DMS114 treated with DMSO at 0.1 percent for 48 hours (cell line): ENCODE measurements at regions not wholly inside any gene's neighbourhood (a gene's known extent, or its start where the extent isn't known, plus 50 kb on each side); places are given as distances from the start of the nearest gene placed in this dataset.
"Not testable (repeated sequence)": the region's sequence is repeated elsewhere in the genome, so short reads cannot be mapped to it uniquely, and the experiment has no call there.

ENCODE experiments used
- DNase-seq: peaks from one replicate; lab custom pipeline; 2025; ENCODE audit not compliant: unreplicated experiment; lab: John Stamatoyannopoulos, UW

DNA sequence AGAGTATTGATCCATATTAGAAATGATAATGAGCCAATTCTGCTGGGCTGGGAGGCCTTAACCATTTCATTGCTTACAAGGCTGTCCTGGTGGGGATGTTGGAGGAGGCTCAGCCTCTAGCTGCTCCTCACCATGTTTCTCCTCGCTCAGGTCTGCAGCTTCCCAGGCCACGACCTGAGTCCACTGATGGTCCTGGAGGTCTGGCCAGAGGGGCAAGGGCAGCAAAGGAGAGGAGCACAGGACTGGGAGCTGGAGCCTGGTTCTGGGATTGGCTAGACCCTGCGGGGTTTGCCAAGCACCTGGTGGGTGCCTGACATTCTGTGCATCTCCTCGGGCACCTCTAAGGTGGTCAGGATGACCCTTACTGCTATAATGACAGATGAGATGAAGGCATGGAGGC, 92.6 kb downstream of the KIF26A start:
- no peak for DNase-seq

DNA sequence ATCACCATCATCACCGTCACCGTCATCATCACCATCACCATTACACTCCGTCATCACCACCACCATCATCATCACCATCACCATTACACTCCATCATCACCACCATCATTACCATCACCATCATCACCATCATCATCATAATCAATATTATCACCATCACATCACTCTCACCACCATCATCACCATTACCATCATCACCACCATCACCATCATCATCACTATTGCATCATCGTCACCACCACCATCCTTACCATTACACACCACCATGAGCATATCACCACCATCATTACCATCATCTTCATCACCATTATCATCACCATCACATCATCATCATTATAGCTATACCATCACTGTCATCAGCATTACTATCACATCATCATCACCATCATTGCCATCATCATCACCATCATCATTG, 93.7 kb downstream of the KIF26A start:
- DNase-seq: no peak

DNA sequence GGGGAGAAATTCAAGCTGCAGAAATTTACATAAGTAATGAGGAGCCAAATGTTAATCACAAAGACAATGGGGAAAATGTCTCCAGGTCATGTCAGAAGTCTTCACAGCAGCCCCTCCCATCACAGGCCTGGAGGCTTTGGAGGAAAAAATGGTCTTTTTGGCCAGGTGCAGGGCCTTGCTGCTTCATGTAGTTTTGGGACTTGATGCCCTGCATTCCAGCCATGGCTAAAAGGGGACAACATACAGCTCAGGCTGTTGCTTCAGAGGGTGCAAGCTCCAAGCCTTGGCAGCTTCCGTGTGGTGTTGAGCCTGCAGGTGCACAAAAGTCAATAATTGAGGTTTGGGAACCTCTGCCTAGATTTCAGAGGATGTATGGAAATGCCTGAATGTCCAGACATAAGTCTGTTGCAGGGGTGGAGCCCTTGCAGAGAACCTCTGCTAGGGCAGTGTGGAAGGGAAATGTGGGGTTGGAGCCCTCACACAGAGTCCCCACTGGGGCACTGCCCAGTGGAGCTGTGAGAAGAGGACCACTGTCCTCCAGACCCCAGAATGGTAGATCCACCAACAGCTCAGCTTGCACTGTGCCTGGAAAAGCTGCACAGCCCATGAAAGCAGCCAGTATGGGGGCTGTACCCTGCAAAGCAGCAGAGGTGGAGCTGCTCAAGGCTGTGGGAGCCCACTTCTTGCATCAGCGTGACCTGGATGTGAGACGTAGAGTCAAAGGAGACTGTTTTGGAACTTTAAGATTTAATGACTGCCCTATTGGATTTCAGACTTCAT, 95.8 kb downstream of the KIF26A start:
- not testable (repeated sequence) for DNase-seq

DNA sequence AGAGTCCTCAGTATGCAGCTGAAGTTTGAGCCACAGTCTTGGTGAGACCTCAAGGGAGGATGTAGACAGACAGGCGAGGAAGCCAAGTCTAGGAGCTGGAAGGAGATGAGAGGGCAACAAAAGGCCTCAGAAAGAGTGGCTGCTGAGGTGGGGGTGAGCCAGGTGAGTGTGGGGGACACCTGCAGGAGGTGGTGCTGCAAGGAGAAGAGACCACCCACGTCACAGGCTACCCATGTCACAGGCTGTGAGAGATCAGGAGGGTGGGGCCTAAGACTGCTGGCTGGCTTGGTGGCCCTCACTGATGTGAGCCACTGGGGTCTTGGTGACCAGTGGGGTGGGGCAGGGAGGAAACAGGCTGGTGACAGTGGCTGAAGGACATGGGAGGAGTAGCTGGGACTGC, 97.3 kb downstream of the KIF26A start:
- DNase-seq: no peak

DNA sequence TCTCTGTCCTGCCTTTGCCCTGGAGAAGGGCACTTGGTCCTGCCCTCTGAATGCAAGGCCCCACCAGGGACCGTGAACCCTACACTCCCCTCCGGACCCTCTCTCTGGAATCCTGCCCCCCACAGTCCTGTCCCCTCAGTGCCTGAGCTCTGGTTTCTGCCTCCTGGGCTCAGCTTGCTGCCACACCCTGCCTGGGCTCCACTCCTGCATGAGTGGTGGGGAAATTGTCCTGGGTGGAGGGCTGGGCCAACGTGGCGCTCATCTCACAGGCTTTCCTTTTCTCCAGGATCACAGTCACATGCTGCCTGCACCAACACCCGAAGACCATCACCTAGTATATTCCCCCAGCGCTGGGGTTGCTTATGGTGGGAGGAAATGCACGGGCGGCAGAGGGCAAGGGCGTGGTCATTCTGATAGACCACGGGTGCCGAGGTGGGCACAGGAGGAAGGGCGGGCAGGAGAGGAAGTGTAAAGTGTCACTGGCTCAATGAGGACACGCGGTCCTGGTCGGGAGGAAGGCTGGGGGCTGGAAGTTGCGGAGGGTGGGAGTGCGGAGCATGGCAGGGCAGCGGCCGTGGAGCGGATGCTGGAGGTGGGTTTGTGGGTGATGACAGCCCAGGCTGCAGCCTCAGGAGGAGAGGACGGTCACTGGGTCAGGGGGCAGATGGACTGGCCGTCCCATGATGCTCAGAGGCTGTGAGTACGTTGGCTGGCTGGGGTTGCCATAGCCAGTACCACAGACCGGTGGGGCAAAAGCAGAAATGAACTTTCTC, 99.5 kb downstream of the KIF26A start:
- DNase-seq: no peak

DNA sequence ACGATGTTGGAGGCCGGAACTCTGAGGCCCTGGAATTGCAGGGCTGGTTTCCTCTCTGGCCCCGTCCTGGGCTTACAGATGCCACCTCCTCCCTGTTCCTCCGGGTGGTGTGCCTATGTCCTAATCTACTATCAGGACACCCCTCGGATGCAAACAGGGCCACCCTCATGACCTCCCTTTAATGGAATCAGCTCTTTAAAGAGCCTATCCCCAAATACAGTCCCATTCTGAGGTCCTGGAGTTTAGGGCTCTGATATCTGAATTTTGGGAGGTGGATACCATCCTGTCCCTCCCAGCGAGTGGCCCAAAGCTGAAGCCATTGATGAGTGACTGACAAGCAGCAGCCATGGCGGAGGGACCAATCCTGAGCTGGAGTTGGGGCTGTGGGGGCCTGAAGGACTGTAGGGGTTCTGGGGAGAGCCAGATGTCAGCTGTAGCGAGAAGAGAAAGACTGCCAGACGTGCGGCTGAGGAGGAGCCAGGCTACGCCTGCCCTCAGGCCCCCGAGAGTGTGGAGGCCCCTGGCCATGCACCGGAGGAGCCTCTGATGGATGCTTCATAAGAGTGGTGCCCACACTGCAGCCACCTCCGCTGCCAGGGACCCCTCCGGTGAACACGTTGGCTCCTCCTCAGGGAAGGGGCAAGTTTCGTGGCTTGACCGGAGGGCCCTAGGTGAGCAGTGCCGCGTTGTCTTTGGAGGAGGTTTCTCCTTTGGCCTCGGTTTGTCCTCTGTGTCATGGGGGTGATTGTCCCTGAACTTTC, 100.2 kb downstream of the KIF26A start:
- no peak for DNase-seq

DNA sequence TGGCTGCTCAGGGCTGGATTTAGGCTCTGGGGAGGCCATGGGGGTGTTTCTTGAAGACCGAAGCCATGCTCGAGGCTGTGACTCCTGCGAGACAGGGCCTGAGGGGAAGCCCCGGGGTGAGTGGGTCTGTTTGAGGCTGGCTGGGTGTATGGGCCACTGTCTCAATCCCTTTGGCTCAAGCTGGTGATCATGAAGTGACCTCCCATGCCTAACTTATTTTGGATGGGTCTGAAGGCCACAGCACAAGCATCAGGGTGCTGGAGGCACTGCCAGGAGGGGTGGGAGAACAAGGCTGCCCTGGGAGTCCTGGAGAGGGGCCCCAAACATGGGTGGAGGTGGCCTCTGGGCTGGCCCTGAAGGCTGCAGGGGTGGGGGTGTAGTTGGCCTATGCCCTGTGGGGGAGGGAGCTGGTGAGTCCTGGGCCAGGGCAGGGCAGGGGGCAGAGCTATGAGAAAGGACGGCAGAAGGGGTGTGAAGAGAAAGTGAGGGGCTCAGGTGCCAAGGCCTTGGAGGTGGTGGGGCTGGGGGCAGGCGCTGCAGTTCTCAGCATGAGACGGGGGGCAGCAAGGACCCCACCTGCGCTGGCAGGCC, 100.9 kb downstream of the KIF26A start:
- no peak for DNase-seq

DNA sequence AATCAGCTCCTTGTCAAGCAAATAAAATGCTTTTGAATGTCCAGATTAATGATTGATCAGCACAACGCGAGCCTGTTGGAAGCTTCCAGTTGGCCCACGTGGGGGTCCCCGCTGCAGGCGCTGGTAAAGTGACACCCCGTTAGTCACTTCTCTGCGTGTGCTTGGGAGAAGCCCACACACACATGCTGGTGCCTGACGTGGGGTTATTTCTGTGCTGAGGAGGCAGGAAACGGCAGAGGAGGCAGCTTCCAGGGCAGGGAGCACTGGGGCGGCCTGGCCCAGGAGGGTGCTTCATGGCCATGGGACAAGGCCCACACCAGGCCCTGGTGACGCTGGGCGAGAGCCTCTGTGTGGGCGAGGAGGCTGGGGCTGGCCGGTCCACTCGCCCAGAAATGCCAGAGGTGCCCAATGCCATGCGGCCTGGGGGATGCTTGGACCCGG, 101.5 kb downstream of the KIF26A start:
- DNase-seq: no peak

DNA sequence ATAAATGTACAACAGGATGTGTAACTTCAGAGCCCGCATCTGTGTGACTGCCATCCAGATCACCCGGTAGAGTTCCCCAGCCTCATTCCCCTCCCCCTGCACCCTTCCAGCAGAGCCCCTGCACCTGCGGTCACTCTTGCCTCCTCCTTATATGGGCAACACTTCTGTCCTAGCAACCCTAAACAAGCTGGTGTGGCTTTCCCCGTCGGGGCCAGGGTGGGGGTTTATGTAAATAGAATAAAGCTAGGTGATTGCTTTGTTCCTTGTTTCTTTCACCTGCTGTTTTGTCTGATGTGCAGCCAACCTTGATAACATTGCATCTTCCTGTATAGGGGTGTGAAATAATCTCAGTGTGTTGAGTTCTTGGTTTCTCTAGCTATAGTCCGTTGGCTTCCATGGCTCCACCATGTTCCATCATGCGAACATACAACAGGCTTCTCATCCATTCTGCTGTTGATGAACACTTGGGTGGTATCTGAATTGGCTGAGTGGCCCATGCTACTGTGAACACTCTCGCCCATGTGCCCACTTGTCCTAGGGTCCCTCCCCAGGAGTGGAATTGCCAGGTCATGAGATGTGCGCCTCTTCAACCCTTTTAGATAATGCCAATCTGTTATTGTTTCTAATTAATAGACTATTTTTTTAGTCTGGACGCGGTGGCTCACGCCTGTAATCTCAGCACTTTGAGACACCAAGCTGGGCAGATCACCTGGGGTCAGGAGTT, 102.2 kb downstream of the KIF26A start:
- no peak for DNase-seq

DNA sequence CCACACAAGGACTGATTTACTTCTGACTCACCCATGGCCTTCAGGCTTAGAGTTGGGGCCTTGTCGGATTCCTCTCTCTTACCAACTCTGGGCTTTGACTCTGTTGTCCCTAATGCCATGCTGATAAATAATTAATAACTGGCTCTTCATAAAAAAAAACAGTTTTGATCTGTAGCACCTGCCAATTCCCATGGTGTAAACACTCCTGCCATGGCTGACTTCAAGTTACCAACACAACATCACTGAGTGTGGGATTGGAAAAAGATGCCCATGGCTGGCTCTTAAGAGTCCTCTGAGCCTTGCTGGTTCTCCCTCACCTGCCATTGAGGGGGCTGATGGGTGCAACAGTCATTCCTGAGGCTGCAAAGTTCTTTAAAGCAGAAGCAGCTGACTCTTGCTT, 104.8 kb downstream of the KIF26A start:
- no peak for DNase-seq

DNA sequence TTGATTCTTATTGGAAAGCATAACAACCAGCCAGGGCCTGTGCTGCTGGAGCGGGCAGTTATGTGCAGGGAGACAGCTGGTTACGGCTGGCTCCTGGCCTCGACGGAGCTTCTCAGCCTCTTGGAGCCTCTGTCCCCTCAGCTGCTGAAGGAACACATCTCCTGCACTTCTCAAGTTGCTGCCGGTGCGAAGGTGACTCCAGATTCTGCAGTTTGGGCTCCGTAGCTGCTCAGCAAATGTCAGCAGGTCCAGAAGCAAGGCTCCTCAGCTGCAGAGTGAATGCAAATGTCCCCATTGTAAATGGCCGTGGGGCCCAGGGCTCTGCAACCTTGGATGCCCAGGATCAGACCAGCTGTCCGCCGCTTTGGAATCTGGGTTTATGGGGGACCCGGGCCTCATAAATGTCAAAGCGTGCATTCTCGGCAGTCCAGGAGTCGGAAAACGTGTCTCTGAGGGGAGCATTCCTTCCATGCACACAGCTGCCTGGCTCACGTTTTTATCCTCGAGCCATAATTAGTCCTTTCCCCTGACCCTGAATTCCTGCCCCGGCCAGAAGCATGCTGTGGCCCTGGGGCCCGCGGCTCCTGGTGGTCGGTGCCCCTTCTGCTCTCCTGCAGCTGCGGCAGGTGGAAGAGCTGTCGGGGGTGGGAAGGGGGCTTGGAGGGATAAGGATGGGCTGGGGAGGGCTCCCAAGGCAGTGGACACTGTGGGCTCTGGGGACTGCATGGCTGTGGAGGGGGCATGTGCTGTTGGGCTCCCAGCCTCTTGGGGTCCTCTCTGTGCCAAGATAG, 106.0 kb downstream of the KIF26A start:
- DNase-seq: no peak

DNA sequence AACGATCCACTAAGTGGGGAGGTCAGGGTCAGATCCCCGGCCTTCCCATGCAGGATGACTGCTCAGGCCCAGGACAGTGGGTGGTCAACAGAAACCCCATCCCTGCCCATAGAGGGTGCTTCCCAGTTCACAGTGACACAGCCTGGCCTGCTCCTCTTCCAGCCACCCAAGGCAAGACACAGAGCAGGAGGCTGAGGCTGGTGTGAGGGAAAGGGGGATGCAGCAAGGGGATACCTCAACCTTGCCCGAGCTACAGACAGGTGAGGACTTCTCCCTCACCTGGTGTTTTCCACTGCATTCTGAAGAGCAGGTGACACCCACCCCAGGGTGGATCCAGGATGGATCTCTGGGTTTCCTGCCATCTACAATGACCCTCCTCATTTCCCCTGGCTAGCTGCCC, 106.7 kb downstream of the KIF26A start:
- no peak for DNase-seq

DNA sequence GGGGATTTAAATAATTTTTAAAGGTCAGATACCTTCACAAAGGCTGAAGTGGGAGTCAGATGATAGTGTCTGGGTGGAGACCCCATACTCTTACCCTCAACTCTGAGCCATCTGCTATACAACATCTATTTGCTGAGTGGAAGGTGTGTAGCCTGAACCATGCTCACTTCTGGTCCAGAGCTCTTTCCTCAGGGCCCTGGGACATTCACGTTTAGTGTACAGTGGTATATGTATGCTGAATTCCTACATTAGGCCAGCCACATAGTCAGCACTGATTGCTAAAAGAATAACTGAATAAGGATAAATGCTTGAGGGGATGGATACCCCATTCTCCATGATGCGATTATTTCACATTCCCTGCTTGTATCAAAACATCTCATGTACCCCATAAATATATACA, 107.3 kb downstream of the KIF26A start:
- no peak for DNase-seq

DNA sequence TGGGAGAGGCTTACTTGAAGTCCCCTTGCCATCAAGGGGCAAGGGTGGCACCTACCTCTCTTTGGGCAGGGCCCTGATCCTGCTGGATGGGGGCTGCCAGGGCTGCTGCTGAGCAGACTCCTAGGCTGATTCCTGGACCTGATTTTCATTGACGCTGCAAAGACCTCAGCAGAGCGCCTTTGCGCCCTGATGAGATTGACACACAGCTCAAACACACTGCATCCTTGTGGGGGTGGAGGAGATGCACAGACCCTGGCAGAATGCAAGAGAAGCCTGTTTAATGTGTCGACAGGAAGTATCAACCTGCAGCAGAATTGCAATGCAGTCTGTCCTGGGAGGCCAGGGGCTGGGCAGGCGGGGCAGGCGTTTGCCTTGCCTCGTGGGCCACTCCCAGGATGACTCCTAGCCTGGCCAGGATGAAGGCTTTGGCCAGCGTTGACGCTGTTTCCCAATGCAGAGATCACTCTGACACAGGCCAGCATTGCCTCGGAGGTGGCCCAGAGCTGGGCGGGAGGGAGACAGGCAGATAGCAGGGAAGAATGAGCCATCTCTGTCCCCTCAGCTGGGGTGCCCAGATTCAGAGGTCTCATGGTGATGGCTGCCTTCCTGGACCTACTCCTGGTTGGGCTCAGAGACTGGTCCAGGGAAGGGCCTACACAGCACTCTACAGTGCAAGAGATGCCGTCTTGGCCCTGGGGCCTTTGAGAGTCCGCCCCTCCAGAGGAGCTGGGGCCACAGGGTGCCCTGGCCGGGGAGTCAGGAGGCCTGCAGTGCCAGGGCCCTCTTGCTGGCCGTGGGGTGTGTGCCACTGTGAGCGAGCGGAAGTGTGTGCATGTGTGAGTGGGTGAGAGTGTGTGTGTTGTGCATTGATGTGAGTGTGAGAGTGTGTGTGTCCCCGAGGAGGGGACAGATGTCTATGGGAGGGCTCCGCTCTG, 108.3 kb downstream of the KIF26A start:
- no peak for DNase-seq

DNA sequence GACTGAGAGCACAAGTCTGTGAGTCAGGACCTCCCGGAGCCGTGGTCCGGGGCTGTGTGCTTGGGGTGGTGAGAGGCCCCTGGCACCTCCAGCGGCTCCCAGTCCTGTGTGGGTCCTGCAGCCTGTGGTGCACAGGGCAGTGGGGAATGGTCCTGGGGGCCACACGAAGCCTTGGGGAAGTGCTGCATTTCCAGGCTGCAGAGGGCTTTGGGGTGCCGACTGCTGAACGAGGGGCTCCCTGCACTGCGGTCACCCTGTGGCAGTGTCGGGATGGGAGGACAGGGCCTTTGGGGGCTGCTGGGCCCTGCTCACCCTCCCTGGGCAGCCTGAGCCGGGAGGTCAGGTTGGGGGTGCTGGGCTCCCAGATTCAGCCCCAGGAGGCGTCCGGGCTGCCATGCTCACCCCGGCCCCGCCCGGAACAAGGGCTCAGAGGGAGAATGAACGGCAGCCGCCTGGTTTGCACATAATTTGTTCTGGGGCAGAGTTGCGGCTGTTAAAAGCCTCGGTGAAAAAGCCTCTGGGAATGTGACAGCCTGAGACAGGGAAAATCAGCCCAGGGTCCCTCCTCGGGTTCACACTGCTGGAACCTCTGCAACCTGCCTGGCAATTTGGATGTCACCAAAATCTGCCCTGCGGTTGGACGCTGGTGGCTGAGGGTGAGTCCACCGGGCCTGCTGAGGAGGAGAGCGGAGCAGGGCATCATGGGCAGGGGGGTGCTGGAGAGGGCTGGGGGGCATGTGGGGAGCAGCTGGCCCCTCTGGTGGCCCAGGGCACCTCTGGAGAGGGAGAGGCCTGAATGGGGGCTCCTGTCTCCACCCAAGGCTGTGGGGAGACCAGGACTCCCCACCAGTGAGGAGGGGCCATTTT, 109.2 kb downstream of the KIF26A start:
- no peak for DNase-seq

DNA sequence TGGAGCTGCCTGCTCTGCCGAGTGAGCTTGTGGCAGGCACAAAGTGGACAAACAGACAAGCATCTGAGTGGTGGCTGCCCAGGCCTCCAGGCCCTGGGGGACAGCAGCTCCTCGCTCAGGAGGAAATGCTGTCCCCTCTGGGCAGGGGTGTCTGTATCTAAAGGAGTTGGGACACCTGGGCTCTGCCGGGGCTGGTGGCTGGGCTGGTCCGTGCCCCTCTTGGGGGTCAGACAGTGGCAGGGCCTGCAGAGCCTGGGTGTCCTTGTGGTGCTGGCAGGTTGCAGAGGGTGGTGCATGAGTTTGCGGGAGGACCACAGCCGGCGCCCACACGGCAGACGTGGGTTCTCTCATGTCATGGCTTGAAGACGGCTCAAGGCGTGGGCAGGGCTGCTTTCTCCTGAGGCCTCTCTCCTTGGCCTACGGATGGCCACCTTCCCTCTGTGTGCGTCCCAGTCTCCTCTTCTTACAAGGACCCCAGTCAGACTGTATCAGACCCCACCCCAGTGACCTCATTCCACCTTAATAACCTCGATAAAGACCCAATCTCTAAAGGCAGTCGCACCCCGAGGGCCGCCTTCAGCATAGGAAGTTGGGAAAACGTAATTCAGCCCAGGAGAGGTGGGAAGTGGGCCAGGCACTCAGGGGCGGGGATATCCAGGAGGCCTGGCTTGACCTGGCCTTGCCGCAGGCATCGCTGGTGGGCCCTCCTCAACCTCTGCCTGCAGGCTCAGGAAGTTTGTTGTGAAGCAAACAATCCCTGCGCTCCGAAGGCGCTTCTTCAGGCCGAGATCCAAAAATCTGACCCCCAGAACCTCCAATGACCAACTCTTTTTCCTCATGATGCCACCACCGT, 110.0 kb downstream of the KIF26A start:
- DNase-seq: no peak

DNA sequence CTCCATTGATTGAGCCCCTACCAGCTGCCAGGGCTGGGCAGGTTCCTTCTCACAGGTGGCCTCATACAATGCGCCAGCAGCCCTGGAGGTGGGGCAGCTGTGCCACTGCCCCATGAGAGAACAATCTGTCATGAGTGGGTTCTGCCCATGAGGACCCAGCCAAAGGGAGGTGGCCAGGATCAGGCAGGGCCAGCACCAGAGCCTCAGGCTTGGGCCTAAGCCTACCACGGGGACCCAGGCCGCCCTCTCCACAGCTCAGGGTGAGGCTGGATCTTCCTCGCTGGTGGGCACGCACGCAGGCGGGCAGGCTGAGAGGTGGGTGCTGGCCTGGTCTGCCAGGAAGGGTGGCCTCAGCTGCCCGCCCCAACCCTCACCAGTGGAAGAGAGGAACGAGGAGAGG, 110.7 kb downstream of the KIF26A start:
- DNase-seq: no peak
